D721Med (cell line): ENCODE measurements at regions not wholly inside any gene's neighbourhood (a gene's known extent, or its start where the extent isn't known, plus 50 kb on each side); places are given as distances from the start of the nearest gene placed in this dataset.

Experiments used
- DNase-seq: peaks from one replicate; pipeline ENCODE4 v3.0.0; 2011; ENCODE audit warnings: low spot score; ENCODE audit not compliant: insufficient read length
- FAIRE-seq: peaks from 2 replicates; lab custom pipeline; 2011; peaks lifted over from hg19 to GRCh38; lab: Jason Lieb, UNC
- CTCF ChIP-seq: IDR thresholded peaks from 2 replicates; pipeline ENCODE4 v1.5.1; 2012; ENCODE audit warnings: mild to moderate bottlenecking, control low read depth; ENCODE audit not compliant: insufficient read depth; ENCODE audit errors: missing control alignments

- DNase-seq = no peak
- FAIRE-seq = no peak
- no peak for TF ChIP-seq CTCF
Measured at GRCh38 chr2:15784886-15785801, 155.2 kb upstream of the MYCN start.

- DNase-seq = no peak
- no peak for FAIRE-seq
- no peak for TF ChIP-seq CTCF
Measured at GRCh38 chr2:15786003-15786654, 154.2 kb upstream of the MYCN start.

GRCh38 chr2:15786901-15787300, 153.4 kb upstream of the MYCN start:
- DNase-seq (no peak), FAIRE-seq (no peak)
- TF ChIP-seq CTCF = no peak

- FAIRE-seq (no peak), DNase-seq (no peak)
- no peak for TF ChIP-seq CTCF
Measured at GRCh38 chr2:15787535-15788454, 152.6 kb upstream of the MYCN start.

- no peak for TF ChIP-seq CTCF
- FAIRE-seq = no peak
- no peak for DNase-seq
Measured at GRCh38 chr2:15788455-15788829, 151.9 kb upstream of the MYCN start.

GRCh38 chr2:15788830-15789229, 151.5 kb upstream of the MYCN start:
- FAIRE-seq (no peak), DNase-seq (no peak)
- no peak for TF ChIP-seq CTCF
